Liver (tissue), 8 donors: ENCODE measurements at regions not wholly inside any gene's neighbourhood (a gene's known extent, or its start where the extent isn't known, plus 50 kb on each side); places are given as distances from the start of the nearest gene placed in this dataset.

ENCODE experiments used
- DNase-seq: peaks from one replicate; pipeline ENCODE4 v3.0.0-alpha.2; 2017; ENCODE audit warnings: low spot score
- H3K27ac ChIP-seq, 2 donors: one replicate each; pipeline ENCODE4 v1.7.0; 2013; ENCODE audit warnings: inconsistent platforms in 2 of 2, low read length in 2 of 2, control low read depth in 1 of 2, low read depth in 1 of 2, mild to moderate bottlenecking in 1 of 2
- H3K27me3 ChIP-seq, 4 donors: one replicate each; pipeline versions ENCODE4 v1.6.1 to v1.7.0; 2013; ENCODE audit warnings: low read length in 3 of 4, inconsistent platforms in 1 of 4, mild to moderate bottlenecking in 1 of 4, moderate library complexity in 1 of 4; ENCODE audit not compliant: control insufficient read depth in 4 of 4, insufficient read depth in 4 of 4
- H3K36me3 ChIP-seq, 4 donors: one replicate each; pipeline versions ENCODE4 v1.6.1 to v1.7.0; 2013; ENCODE audit warnings: low read length in 3 of 4, mild to moderate bottlenecking in 3 of 4, low read depth in 1 of 4, moderate library complexity in 1 of 4; ENCODE audit not compliant: control insufficient read depth in 4 of 4, insufficient read depth in 3 of 4
- H3K4me1 ChIP-seq, 4 donors: one replicate each; pipeline versions ENCODE4 v1.6.1 to v1.7.0; 2013; ENCODE audit warnings: low read length in 3 of 4, mild to moderate bottlenecking in 3 of 4, moderate library complexity in 1 of 4; ENCODE audit not compliant: control insufficient read depth in 4 of 4, insufficient read depth in 4 of 4
- H3K4me3 ChIP-seq, 3 donors: one replicate each; pipeline versions ENCODE4 v1.6.1 to v1.7.0; 2013; ENCODE audit warnings: low read length in 3 of 3, control low read depth in 1 of 3, low read depth in 1 of 3, mild to moderate bottlenecking in 1 of 3
- H3K9ac ChIP-seq, 2 donors: one replicate each; pipeline ENCODE4 v1.7.0; 2013; ENCODE audit warnings: low read length in 2 of 2, mild to moderate bottlenecking in 2 of 2, moderate library complexity in 2 of 2, control low read depth in 1 of 2, low read depth in 1 of 2
- H3K9me3 ChIP-seq, 4 donors: one replicate each; pipeline versions ENCODE4 v1.6.1 to v1.7.0; 2013; ENCODE audit warnings: low read length in 3 of 4; ENCODE audit not compliant: control insufficient read depth in 4 of 4
- CTCF ChIP-seq: fragments of 150-350 bp; IDR thresholded peaks from 2 replicates; pipeline ENCODE4 v1.5.1; 2017; ENCODE audit warnings: improper control_type of control experiment, low read depth, low read length; ENCODE audit not compliant: missing input control
- EGR1 ChIP-seq, 2 donors: IDR thresholded peaks; 2 replicates each; pipeline ENCODE4 v1.6.1; 2016 to 2018; ENCODE audit warnings: antibody characterized with exemption in 2 of 2, low read depth in 2 of 2
- FOXA1 ChIP-seq: IDR thresholded peaks from 2 replicates; pipeline ENCODE4 v1.6.1; 2016; ENCODE audit warnings: antibody characterized with exemption
- FOXA2 ChIP-seq: IDR thresholded peaks from 2 replicates; pipeline ENCODE4 v1.6.1; 2016; ENCODE audit warnings: antibody characterized with exemption
- GABPA ChIP-seq, 2 donors: IDR thresholded peaks in 1 of 2; conservative IDR thresholded peaks in 1 of 2; 2 replicates each; pipeline ENCODE4 v1.6.1; 2016; ENCODE audit warnings: antibody characterized with exemption in 2 of 2, mild to moderate bottlenecking in 1 of 2, moderate library complexity in 1 of 2
- HNF4A ChIP-seq, 2 donors: conservative IDR thresholded peaks; 2 replicates each; pipeline ENCODE4 v1.6.1; 2016; ENCODE audit warnings: antibody characterized with exemption in 2 of 2, mild to moderate bottlenecking in 2 of 2
- JUND ChIP-seq, 2 donors: IDR thresholded peaks; 2 replicates each; pipeline ENCODE4 v1.6.1; 2016; ENCODE audit warnings: antibody characterized with exemption in 2 of 2
- NR2F2 ChIP-seq: IDR thresholded peaks from 2 replicates; pipeline ENCODE4 v1.6.1; 2016; ENCODE audit warnings: antibody characterized with exemption
- RAD21 ChIP-seq, 2 donors: IDR thresholded peaks; 2 replicates each; pipeline ENCODE4 v1.6.1; 2016; ENCODE audit warnings: antibody characterized with exemption in 2 of 2, mild to moderate bottlenecking in 2 of 2
- REST ChIP-seq: IDR thresholded peaks from 2 replicates; pipeline ENCODE4 v1.6.1; 2016; ENCODE audit warnings: antibody characterized with exemption, mild to moderate bottlenecking
- RXRA ChIP-seq, 2 donors: IDR thresholded peaks; 2 replicates each; pipeline ENCODE4 v1.6.1; 2017 to 2018; ENCODE audit warnings: antibody characterized with exemption in 2 of 2, mild to moderate bottlenecking in 1 of 2
- SP1 ChIP-seq: IDR thresholded peaks from 2 replicates; pipeline ENCODE4 v1.6.1; 2018; ENCODE audit warnings: antibody characterized with exemption, mild to moderate bottlenecking
- TAF1 ChIP-seq: conservative IDR thresholded peaks from 2 replicates; pipeline ENCODE4 v1.6.1; 2016; ENCODE audit warnings: antibody characterized with exemption, mild to moderate bottlenecking
- YY1 ChIP-seq: IDR thresholded peaks from 2 replicates; pipeline ENCODE4 v1.6.1; 2016; ENCODE audit warnings: antibody characterized with exemption, mild to moderate bottlenecking
- ZBTB33 ChIP-seq: IDR thresholded peaks from 2 replicates; pipeline ENCODE4 v1.6.1; 2016; ENCODE audit warnings: antibody characterized with exemption
- WGBS: extraction: QIAGEN DNeasy Blood & Tissue Kit; methylation state at CpG from one replicate; pipeline ENCODE4 v1.1.7; 2013; 5-methylcytosine and 5-hydroxymethylcytosine counted together
- donor health status: healthy.
- donor health status: healthy.
- donor health status: healthy.
- donor health status: healthy.
- donor health status: healthy.

DNA sequence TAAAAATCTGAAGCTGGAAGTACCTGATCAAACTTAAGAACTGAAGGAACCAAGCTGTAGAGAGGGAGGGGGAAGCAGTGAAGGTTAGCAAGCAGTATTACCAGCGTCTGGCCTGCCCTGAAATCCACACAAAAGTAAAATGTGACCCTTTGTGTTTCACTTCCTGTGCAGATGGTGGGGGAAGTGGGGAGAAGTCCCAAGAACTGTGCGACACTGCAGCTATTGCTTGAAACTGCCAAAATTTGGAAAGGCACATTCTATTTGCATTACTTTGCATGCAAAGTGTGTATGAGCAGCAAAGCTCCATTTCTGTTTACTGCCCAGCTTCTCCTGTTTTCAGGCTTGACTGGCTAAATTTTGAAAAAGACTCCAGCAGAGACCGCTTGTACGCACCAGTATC lies 72.1 kb upstream of the BMAL1 start:
- H3K9me3 ChIP-seq, result no peaks in the 10 kb centered on the region
- H3K27me3 ChIP-seq, result no peaks in the 10 kb centered on the region
- no peak overlapping the region for H3K9ac ChIP-seq
- H3K27ac ChIP-seq, result no peak overlapping the region
- no peaks in the 10 kb centered on the region for H3K36me3 ChIP-seq
- WGBS, result 88% methylated on average over 4 of the region's 4 CpGs
- no peak for TF ChIP-seq REST
- no peak for TF ChIP-seq FOXA2
- TF ChIP-seq RAD21 (IDR thresholded peaks at IDR 0.05), result no peak
- TF ChIP-seq TAF1, result no peak
- no peak for TF ChIP-seq JUND (IDR thresholded peaks at IDR 0.05)
- TF ChIP-seq EGR1 (IDR thresholded peaks at IDR 0.05; ENCODE audit: low read depth in 2 of 2), result no peak
- TF ChIP-seq YY1, result no peak
- no peak for TF ChIP-seq RXRA (IDR thresholded peaks at IDR 0.05)
- H3K4me3 ChIP-seq, result no peak overlapping the region
- no peak for DNase-seq
- peaks cover 0 to 11% (median 8%) of the 10 kb centered on the region in 4 donors for H3K4me1 ChIP-seq

- Histone ChIP-seq H3K9ac (no peak overlapping the region), H3K9me3 (no peaks in the 10 kb centered on the region), H3K27me3 (no peaks in the 10 kb centered on the region), H3K27ac (no peak overlapping the region), H3K4me3 (no peak overlapping the region), H3K36me3 (no peaks in the 10 kb centered on the region), H3K4me1 (peaks cover 0 to 11% (median 8%) of the 10 kb centered on the region in 4 donors)
- DNase-seq, result no peak
- 67% methylated on average over 6 of the region's 6 CpGs for WGBS
- TF ChIP-seq FOXA1 (no peak), SP1 (no peak), CTCF (no peak), FOXA2 (no peak), NR2F2 (no peak), GABPA (IDR thresholded peaks at IDR 0.05 in 1 of 2, conservative IDR thresholded peaks at IDR 0.05 in 1 of 2) (no peak), YY1 (no peak), HNF4A (conservative IDR thresholded peaks at IDR 0.05) (no peak), ZBTB33 (no peak)
These were observed 71.4 kb upstream of the BMAL1 start for GRCh38 chr11:13206086-13206640.
